ENCODE measurements at regions not wholly inside any gene's neighbourhood (a gene's known extent, or its start where the extent isn't known, plus 50 kb on each side); places are given as distances from the start of the nearest gene placed in this dataset.

DNA sequence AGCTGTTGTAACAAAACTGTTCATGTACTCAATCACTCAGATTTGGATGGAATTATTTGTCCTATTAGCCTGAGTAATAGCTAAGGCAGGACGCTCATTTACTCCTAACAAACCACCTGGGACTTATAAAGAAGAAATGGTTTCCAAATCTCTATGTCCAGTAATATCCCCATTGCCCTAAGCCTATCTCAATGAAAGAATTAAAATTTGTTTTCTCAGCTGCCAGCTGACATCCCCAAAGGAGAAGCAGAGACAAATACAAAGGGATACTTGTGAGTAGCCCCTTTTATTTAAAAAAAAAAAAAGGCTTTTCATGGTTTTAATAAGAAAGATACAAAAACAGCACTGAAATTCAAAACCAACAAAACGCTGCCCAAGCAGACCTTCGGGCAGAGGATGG, 211.4 kb upstream of the PARD3B start:
- H3K4me1 Mint-ChIP-seq (ENCODE audit: unreplicated experiment), result peaks cover 4% of the 10 kb centered on the region
- DNase-seq (ENCODE audit: low spot score), result no peak
- no peaks in the 10 kb centered on the region for H3K9me3 Mint-ChIP-seq (ENCODE audit: unreplicated experiment)
- TF ChIP-seq, protein P1, sequence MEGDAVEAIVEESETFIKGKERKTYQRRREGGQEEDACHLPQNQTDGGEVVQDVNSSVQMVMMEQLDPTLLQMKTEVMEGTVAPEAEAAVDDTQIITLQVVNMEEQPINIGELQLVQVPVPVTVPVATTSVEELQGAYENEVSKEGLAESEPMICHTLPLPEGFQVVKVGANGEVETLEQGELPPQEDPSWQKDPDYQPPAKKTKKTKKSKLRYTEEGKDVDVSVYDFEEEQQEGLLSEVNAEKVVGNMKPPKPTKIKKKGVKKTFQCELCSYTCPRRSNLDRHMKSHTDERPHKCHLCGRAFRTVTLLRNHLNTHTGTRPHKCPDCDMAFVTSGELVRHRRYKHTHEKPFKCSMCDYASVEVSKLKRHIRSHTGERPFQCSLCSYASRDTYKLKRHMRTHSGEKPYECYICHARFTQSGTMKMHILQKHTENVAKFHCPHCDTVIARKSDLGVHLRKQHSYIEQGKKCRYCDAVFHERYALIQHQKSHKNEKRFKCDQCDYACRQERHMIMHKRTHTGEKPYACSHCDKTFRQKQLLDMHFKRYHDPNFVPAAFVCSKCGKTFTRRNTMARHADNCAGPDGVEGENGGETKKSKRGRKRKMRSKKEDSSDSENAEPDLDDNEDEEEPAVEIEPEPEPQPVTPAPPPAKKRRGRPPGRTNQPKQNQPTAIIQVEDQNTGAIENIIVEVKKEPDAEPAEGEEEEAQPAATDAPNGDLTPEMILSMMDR (IDR thresholded peaks at IDR 0.05; ENCODE audit: unreplicated experiment), result no peak
- H3K36me3 Mint-ChIP-seq (ENCODE audit: low read depth, unreplicated experiment), result no peaks in the 10 kb centered on the region
- no peak overlapping the region for H3K4me3 Mint-ChIP-seq (ENCODE audit: unreplicated experiment)
- H3K27me3 Mint-ChIP-seq (ENCODE audit: unreplicated experiment), result no peaks in the 10 kb centered on the region
- H3K27ac Mint-ChIP-seq (ENCODE audit: unreplicated experiment), result no peak overlapping the region

DNA sequence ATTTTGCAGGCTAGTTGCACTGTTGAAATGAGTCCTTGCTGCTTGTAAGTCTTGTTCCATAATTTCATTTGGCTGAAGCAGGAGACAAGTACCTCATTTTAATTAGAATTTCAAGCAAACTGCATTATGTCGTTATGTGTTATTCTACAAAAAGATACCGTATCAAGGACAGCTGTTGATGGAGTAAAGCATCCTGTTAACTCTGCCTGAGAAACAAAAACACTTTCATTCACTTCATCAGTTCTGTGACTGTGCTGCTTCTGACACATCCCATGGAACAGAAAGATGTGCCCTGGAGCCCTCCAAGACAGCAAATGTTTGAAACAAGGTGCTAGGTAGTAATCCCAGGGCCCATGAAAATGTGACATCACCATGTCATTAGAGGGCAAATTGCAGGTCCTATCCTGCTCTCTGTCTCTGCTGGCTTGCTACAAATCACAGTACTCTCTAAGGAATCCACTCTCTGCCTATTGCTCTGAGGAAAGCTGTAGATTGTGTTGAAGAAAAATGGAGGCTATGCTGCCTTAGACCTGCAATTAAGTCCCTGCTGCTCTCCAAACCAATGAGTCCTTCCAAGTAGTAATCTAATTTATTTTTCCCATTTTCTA, 209.7 kb upstream of the PARD3B start:
- no peak overlapping the region for H3K4me3 Mint-ChIP-seq (ENCODE audit: unreplicated experiment)
- no peaks in the 10 kb centered on the region for H3K27me3 Mint-ChIP-seq (ENCODE audit: unreplicated experiment)
- H3K27ac Mint-ChIP-seq (ENCODE audit: unreplicated experiment), result no peak overlapping the region
- no peaks in the 10 kb centered on the region for H3K4me1 Mint-ChIP-seq (ENCODE audit: unreplicated experiment)
- no peak for DNase-seq (ENCODE audit: low spot score)
- H3K36me3 Mint-ChIP-seq (ENCODE audit: low read depth, unreplicated experiment), result no peaks in the 10 kb centered on the region
- H3K9me3 Mint-ChIP-seq (ENCODE audit: unreplicated experiment), result no peaks in the 10 kb centered on the region
- TF ChIP-seq, protein P1 (IDR thresholded peaks at IDR 0.05; ENCODE audit: unreplicated experiment), result no peak

DNA sequence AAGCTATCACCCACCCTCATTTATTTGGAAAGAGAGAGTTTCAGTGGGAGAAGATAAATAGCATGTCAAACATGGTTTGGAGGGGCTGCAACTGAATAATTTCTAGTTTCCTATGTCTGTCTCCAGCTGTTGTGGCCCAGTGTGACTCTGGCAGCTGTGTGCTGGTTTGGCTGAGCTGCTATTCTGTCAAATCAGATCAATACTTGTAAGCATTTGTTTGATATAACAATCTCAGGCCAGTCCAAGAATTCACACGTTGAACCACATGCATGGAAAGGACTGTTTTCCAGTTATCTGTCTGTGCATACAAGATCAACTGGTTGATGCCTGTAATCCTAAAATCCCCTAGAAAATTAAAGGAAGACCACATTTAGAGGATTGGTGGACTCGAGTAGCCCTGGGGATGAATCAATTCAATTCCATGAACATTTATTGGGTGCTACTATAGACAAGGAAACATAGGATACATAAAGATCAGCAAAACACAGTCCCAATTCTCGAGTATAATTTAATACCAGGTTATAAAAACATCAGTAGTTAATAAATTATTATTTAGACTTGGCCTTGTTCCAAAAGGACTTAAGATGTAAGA, 209.0 kb upstream of the PARD3B start:
- H3K36me3 Mint-ChIP-seq (ENCODE audit: low read depth, unreplicated experiment), result no peaks in the 10 kb centered on the region
- TF ChIP-seq, protein P1 (IDR thresholded peaks at IDR 0.05; ENCODE audit: unreplicated experiment), result no peak
- no peak for DNase-seq (ENCODE audit: low spot score)
- no peaks in the 10 kb centered on the region for H3K9me3 Mint-ChIP-seq (ENCODE audit: unreplicated experiment)
- H3K4me3 Mint-ChIP-seq (ENCODE audit: unreplicated experiment), result no peak overlapping the region
- no peaks in the 10 kb centered on the region for H3K4me1 Mint-ChIP-seq (ENCODE audit: unreplicated experiment)
- no peak overlapping the region for H3K27ac Mint-ChIP-seq (ENCODE audit: unreplicated experiment)
- no peaks in the 10 kb centered on the region for H3K27me3 Mint-ChIP-seq (ENCODE audit: unreplicated experiment)

DNA sequence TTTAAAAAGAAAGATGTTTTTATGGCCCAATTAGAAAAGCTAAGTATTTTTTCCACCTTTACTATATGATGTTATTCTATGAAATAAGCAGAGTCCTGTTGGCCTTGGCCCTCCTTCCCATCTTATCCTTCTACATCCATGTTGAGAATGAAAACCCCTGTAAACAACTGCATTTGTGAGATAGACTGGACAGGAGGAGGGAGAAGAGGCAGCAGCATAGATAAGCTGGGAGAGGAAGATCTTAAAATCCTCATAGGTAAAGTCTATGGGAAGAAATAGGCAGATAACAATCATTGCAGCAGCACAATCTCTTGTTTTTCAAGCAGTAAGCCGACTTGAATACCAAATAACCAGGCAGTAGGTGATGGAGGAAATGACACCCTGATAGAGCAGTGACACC, 207.6 kb upstream of the PARD3B start:
- no peak overlapping the region for H3K4me3 Mint-ChIP-seq (ENCODE audit: unreplicated experiment)
- H3K27ac Mint-ChIP-seq (ENCODE audit: unreplicated experiment), result no peak overlapping the region
- no peaks in the 10 kb centered on the region for H3K4me1 Mint-ChIP-seq (ENCODE audit: unreplicated experiment)
- no peak for DNase-seq (ENCODE audit: low spot score)
- no peaks in the 10 kb centered on the region for H3K9me3 Mint-ChIP-seq (ENCODE audit: unreplicated experiment)
- H3K27me3 Mint-ChIP-seq (ENCODE audit: unreplicated experiment), result no peaks in the 10 kb centered on the region
- no peaks in the 10 kb centered on the region for H3K36me3 Mint-ChIP-seq (ENCODE audit: low read depth, unreplicated experiment)
- TF ChIP-seq, protein P1 (IDR thresholded peaks at IDR 0.05; ENCODE audit: unreplicated experiment), result no peak

DNA sequence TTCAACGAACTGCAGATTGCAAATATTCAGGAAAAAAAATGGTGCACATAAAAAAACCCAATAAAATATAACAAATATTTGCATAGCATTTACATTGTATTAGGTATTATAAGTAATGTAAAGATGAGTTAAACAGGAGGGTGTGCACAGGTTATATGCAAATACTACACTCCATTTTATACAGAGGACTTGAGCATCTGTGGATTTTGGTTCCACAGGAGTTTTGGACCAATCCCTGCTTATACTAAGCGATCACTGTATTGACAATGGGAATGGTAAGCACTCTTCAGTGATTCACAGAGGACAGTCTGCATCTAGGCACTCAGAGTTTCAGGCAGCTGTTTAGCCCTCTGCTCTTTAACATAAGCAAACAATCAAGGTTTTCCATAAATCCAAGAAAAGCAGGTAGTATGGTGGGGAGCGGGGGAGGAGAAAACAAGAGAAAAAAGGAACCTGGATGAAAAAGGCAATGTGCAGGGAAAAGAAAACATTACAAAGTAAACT, 206.0 kb upstream of the PARD3B start:
- TF ChIP-seq, protein P1 (IDR thresholded peaks at IDR 0.05; ENCODE audit: unreplicated experiment), result no peak
- no peaks in the 10 kb centered on the region for H3K4me1 Mint-ChIP-seq (ENCODE audit: unreplicated experiment)
- H3K27me3 Mint-ChIP-seq (ENCODE audit: unreplicated experiment), result no peaks in the 10 kb centered on the region
- H3K4me3 Mint-ChIP-seq (ENCODE audit: unreplicated experiment), result no peak overlapping the region
- no peak for DNase-seq (ENCODE audit: low spot score)
- no peak overlapping the region for H3K27ac Mint-ChIP-seq (ENCODE audit: unreplicated experiment)
- no peaks in the 10 kb centered on the region for H3K9me3 Mint-ChIP-seq (ENCODE audit: unreplicated experiment)
- no peaks in the 10 kb centered on the region for H3K36me3 Mint-ChIP-seq (ENCODE audit: low read depth, unreplicated experiment)
